HG03571 (cell line): ENCODE measurements at regions not wholly inside any gene's neighbourhood (a gene's known extent, or its start where the extent isn't known, plus 50 kb on each side); places are given as distances from the start of the nearest gene placed in this dataset.
A peak's percentile ranks its signal among the peaks of the same experiment; 100 is the strongest.
"Not testable (repeated sequence)": the region's sequence is repeated elsewhere in the genome, so short reads cannot be mapped to it uniquely, and the experiment has no call there.

Experiments used
- ATAC-seq: cut with Tn5 transposase; IDR thresholded peaks from one replicate; pipeline ENCODE4 v1.9.1; 2021; ENCODE audit not compliant: unreplicated experiment

- no peak for ATAC-seq
Measured at GRCh38 chr10:4276151-4276550, 491.1 kb upstream of the KLF6 start.

GRCh38 chr10:4274671-4275070, 489.7 kb upstream of the KLF6 start:
- ATAC-seq = not testable (repeated sequence)

- no peak for ATAC-seq
Measured at GRCh38 chr10:4271193-4271592, 486.2 kb upstream of the KLF6 start.

GRCh38 chr10:4270116-4270515, 485.1 kb upstream of the KLF6 start:
- ATAC-seq = no peak

- not testable (repeated sequence) for ATAC-seq
Measured at GRCh38 chr10:4268490-4268889, 483.5 kb upstream of the KLF6 start.

GRCh38 chr10:4267086-4267773, 482.2 kb upstream of the KLF6 start:
- no peak for ATAC-seq

- no peak for ATAC-seq
Measured at GRCh38 chr10:4266416-4267085, 481.5 kb upstream of the KLF6 start.

GRCh38 chr10:4265964-4266363, 481.0 kb upstream of the KLF6 start:
- no peak for ATAC-seq

- ATAC-seq = no peak
Measured at GRCh38 chr10:4264209-4264865, 479.3 kb upstream of the KLF6 start.

GRCh38 chr10:4263601-4263921, 478.6 kb upstream of the KLF6 start:
- no peak for ATAC-seq

GRCh38 chr10:4262870-4263600, 478.0 kb upstream of the KLF6 start:
- no peak for ATAC-seq

- no peak for ATAC-seq
Measured at GRCh38 chr10:4262449-4262848, 477.4 kb upstream of the KLF6 start.

GRCh38 chr10:4260483-4261124, 475.6 kb upstream of the KLF6 start:
- no peak for ATAC-seq

GRCh38 chr10:4257939-4258465, 473.0 kb upstream of the KLF6 start:
- no peak for ATAC-seq

- ATAC-seq = no peak
Measured at GRCh38 chr10:4256971-4257370, 472.0 kb upstream of the KLF6 start.

GRCh38 chr10:4255751-4256150, 470.7 kb upstream of the KLF6 start:
- no peak for ATAC-seq

- no peak for ATAC-seq
Measured at GRCh38 chr10:4254101-4254994, 469.3 kb upstream of the KLF6 start.

- no peak for ATAC-seq
Measured at GRCh38 chr10:4252701-4253100, 467.7 kb upstream of the KLF6 start.

GRCh38 chr10:4250587-4250887, 465.5 kb upstream of the KLF6 start:
- peak; percentile 88 for ATAC-seq
